Bronchial epithelial cell (primary cell): ENCODE measurements at regions not wholly inside any gene's neighbourhood (a gene's known extent, or its start where the extent isn't known, plus 50 kb on each side); places are given as distances from the start of the nearest gene placed in this dataset.
"Not testable (repeated sequence)": the region's sequence is repeated elsewhere in the genome, so short reads cannot be mapped to it uniquely, and the experiment has no call there.

Source experiments
- DNase-seq: peaks from one replicate; pipeline ENCODE4 v3.0.0-alpha.2; 2010; ENCODE audit warnings: low read depth
- FAIRE-seq: peaks from 2 replicates; lab custom pipeline; 2011; peaks lifted over from hg19 to GRCh38; lab: Jason Lieb, UNC
- H3K27me3 ChIP-seq: 2 replicates; pipeline ENCODE4 v1.5.1; 2011; ENCODE audit warnings: low read length; ENCODE audit not compliant: control insufficient read depth, insufficient read depth
- H3K36me3 ChIP-seq: 2 replicates; pipeline ENCODE4 v1.5.1; 2011; ENCODE audit warnings: low read length; ENCODE audit not compliant: control insufficient read depth, insufficient read depth
- H3K4me3 ChIP-seq: 2 replicates; pipeline ENCODE4 v1.5.1; 2011; ENCODE audit warnings: mild to moderate bottlenecking, low read depth, low read length, control low read depth
- CTCF ChIP-seq: IDR thresholded peaks from 2 replicates; pipeline ENCODE4 v1.5.1; 2011; ENCODE audit warnings: mild to moderate bottlenecking, moderate library complexity, low read length, control low read depth, inconsistent platforms; ENCODE audit not compliant: insufficient read depth, severe bottlenecking

- TF ChIP-seq CTCF: no peak
- no peak overlapping the region for H3K4me3 ChIP-seq
- H3K27me3 ChIP-seq: no peaks in the 10 kb centered on the region
- H3K36me3 ChIP-seq: no peaks in the 10 kb centered on the region
- DNase-seq (no peak), FAIRE-seq (no peak)
These were observed 55.6 kb downstream of the SOWAHC start for GRCh38 chr2:109669731-109670130.

- no peak for TF ChIP-seq CTCF
- FAIRE-seq (peak; percentile 73), DNase-seq (no peak)
- Histone ChIP-seq H3K27me3 (no peaks in the 10 kb centered on the region), H3K36me3 (no peaks in the 10 kb centered on the region), H3K4me3 (no peak overlapping the region)
These were observed 56.6 kb downstream of the SOWAHC start for GRCh38 chr2:109670556-109671411.

GRCh38 chr2:109674894-109675534, 60.9 kb downstream of the SOWAHC start:
- Histone ChIP-seq H3K27me3 (no peaks in the 10 kb centered on the region), H3K36me3 (no peaks in the 10 kb centered on the region), H3K4me3 (no peak overlapping the region)
- no peak for TF ChIP-seq CTCF
- DNase-seq (no peak), FAIRE-seq (no peak)

GRCh38 chr2:109675666-109676345, 61.6 kb downstream of the SOWAHC start:
- Histone ChIP-seq H3K36me3 (no peaks in the 10 kb centered on the region), H3K27me3 (no peaks in the 10 kb centered on the region), H3K4me3 (no peak overlapping the region)
- DNase-seq (no peak), FAIRE-seq (no peak)
- TF ChIP-seq CTCF: no peak

- no peaks in the 10 kb centered on the region for H3K27me3 ChIP-seq
- TF ChIP-seq CTCF: no peak
- FAIRE-seq: no peak
- no peaks in the 10 kb centered on the region for H3K36me3 ChIP-seq
- no peak overlapping the region for H3K4me3 ChIP-seq
- DNase-seq: peak; percentile 62
These were observed 62.3 kb downstream of the SOWAHC start for GRCh38 chr2:109676346-109676902.

GRCh38 chr2:109677121-109677731, 63.1 kb downstream of the SOWAHC start:
- not testable (repeated sequence) for DNase-seq, H3K27me3 ChIP-seq, H3K4me3 ChIP-seq, H3K36me3 ChIP-seq
- peak; percentile 91 for FAIRE-seq
